GM12801 (cell line): ENCODE measurements at regions not wholly inside any gene's neighbourhood (a gene's known extent, or its start where the extent isn't known, plus 50 kb on each side); places are given as distances from the start of the nearest gene placed in this dataset.

ENCODE experiments used
- TF ChIP-seq, protein P1 (sequence below): IDR thresholded peaks from one replicate; pipeline ENCODE4 v1.5.1; 2011; ENCODE audit warnings: control low read depth; ENCODE audit not compliant: insufficient read length; ENCODE audit errors: extremely low read depth

- TF ChIP-seq, protein P1, sequence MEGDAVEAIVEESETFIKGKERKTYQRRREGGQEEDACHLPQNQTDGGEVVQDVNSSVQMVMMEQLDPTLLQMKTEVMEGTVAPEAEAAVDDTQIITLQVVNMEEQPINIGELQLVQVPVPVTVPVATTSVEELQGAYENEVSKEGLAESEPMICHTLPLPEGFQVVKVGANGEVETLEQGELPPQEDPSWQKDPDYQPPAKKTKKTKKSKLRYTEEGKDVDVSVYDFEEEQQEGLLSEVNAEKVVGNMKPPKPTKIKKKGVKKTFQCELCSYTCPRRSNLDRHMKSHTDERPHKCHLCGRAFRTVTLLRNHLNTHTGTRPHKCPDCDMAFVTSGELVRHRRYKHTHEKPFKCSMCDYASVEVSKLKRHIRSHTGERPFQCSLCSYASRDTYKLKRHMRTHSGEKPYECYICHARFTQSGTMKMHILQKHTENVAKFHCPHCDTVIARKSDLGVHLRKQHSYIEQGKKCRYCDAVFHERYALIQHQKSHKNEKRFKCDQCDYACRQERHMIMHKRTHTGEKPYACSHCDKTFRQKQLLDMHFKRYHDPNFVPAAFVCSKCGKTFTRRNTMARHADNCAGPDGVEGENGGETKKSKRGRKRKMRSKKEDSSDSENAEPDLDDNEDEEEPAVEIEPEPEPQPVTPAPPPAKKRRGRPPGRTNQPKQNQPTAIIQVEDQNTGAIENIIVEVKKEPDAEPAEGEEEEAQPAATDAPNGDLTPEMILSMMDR, result no peak
Observed at GRCh38 chr4:43380093-43380492, 487.6 kb downstream of the GRXCR1 start.

DNA sequence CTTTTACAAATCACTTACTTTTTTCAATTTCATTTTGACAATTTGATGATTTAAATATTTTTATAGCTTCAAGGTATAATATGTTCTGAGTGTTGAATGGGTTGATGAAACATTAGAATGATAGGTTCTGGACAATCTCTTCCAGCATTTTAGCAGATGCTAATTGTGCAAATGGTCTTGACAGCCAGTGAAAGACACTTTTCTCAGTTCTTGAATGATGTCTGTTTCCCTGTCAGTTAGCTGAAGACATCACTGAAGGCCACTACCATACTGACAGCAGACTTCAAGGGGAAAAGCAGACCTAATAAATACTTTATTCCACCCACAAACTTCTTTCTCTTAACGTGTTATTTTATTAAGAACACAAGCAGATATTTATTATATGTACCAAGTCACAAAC, 498.6 kb downstream of the GRXCR1 start:
- TF ChIP-seq, protein P1, result no peak

DNA sequence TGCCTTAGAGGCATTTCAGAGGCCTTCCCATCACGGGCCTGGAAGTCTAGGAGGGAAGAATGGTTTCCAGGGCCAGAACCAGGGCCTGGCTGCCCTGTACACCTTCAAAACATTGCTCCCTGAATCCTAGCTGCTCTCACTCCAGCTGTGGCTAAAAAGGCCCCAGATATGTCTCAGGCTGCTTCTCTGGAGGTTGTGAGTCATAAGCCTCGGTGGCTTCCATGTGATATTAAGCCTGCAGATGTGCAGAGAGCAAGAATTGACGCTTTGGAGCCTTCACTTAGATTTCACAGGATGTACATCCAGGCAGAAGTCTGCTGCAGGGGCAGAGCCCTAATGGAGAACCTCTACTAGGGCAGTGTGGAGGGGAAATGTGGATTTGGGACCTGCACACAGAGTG, 502.5 kb downstream of the GRXCR1 start:
- TF ChIP-seq, protein P1, result no peak

GRCh38 chr4:43399726-43400125, 507.2 kb downstream of the GRXCR1 start:
- TF ChIP-seq, protein P1, result no peak

DNA sequence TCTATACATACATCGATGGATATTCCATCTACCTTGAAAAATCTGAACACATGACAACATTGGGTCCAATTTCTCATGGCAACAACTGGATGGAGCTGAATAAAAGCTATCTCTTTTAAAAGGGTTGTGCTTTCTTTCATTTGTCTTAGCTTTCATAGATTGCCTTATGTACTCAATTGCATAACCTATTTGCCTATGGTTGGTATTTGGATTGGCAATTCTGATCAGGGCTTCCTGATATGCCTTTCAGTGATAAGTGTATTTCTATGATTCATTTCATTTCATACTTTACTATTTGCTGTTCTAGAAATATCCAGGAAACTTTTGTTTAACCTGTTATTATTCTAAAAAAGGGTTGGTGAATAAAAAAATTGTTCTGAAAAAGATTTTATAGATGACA, 509.9 kb downstream of the GRXCR1 start:
- TF ChIP-seq, protein P1, result no peak

DNA sequence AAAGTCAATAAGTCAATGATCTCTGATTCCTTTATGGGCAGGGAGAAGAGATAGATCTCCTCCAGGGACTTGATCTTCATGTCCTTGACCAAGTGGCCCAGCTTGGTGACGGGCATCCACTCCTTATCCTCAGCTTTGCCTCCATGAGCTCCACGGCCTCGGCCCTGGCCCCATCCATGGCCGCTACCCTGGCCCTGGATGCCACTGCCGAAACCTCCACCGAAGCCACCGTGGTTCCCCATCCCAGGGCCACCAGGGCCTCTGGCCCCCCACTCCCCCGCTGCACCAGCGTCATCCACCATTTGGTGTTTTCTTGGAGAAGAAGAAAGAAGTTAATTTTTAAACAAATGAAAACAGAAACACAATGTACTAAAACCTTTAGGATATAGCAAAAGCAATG, 518.1 kb downstream of the GRXCR1 start:
- TF ChIP-seq, protein P1, result no peak

- TF ChIP-seq, protein P1, result no peak
Observed at GRCh38 chr4:43411226-43411625, 518.7 kb downstream of the GRXCR1 start.

GRCh38 chr4:43423276-43423675, 530.8 kb downstream of the GRXCR1 start:
- TF ChIP-seq, protein P1, result no peak
